Peyer's patch (tissue), 4 donors: ENCODE measurements at regions not wholly inside any gene's neighbourhood (a gene's known extent, or its start where the extent isn't known, plus 50 kb on each side); places are given as distances from the start of the nearest gene placed in this dataset.
"Not testable (repeated sequence)": the region's sequence is repeated elsewhere in the genome, so short reads cannot be mapped to it uniquely, and the experiment has no call there.

Source experiments
- POLR2A ChIP-seq, 2 donors: fragments of 450-650 bp; IDR thresholded peaks; one replicate each; pipeline ENCODE4 v1.5.1; 2017; ENCODE audit warnings: antibody characterized with exemption in 2 of 2, mild to moderate bottlenecking in 2 of 2, moderate library complexity in 2 of 2
- TF ChIP-seq, protein P1 (sequence below), 6 experiments: fragments of 450-650 bp in 4 of 6; fragments of 200-600 bp in 2 of 6; sonication (generic) in 1 of 6; IDR thresholded peaks; one replicate each; pipeline ENCODE4 v1.5.1; 2017 to 2019; ENCODE audit warnings: antibody characterized with exemption in 6 of 6, mild to moderate bottlenecking in 3 of 6, moderate library complexity in 1 of 6

DNA sequence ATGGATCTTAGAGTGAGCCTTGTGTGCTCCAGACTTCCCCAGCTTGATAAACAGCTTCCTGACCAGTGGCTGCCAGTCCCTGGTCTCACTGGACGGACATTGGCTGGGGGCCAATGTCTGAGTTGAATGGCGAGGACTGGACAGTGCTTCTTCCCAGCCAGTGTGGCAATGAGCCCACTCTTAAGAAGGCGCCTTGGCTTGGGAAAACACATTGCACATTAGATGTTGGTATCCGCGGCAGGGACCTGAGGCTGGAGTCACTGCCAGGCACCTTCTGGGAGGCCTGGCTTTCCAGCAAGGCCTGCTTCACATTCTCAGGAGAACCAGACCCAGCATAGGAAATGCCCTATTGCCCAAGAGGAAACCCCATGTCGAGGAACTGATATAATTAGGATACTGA is 273.5 kb upstream of the PLGLB1 start:
- TF ChIP-seq, protein P1, sequence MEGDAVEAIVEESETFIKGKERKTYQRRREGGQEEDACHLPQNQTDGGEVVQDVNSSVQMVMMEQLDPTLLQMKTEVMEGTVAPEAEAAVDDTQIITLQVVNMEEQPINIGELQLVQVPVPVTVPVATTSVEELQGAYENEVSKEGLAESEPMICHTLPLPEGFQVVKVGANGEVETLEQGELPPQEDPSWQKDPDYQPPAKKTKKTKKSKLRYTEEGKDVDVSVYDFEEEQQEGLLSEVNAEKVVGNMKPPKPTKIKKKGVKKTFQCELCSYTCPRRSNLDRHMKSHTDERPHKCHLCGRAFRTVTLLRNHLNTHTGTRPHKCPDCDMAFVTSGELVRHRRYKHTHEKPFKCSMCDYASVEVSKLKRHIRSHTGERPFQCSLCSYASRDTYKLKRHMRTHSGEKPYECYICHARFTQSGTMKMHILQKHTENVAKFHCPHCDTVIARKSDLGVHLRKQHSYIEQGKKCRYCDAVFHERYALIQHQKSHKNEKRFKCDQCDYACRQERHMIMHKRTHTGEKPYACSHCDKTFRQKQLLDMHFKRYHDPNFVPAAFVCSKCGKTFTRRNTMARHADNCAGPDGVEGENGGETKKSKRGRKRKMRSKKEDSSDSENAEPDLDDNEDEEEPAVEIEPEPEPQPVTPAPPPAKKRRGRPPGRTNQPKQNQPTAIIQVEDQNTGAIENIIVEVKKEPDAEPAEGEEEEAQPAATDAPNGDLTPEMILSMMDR (IDR thresholded peaks at IDR 0.05): not testable (repeated sequence)
- TF ChIP-seq POLR2A (IDR thresholded peaks at IDR 0.05): not testable (repeated sequence)
